ENCODE measurements at regions not wholly inside any gene's neighbourhood (a gene's known extent, or its start where the extent isn't known, plus 50 kb on each side); places are given as distances from the start of the nearest gene placed in this dataset.

GRCh38 chr4:33162122-33162521 lies 2442.0 kb downstream of the PCDH7 start:
- ChIA-PET POLR2A (no interaction called here), CTCF (no interaction called here)
- no peak for DNase-seq (ENCODE audit: low read depth, low spot score)
- no peak for TF ChIP-seq CTCF (IDR thresholded peaks at IDR 0.05; ENCODE audit: insufficient read depth, low read length, missing control alignments)
- no peak overlapping the region for H3K4me3 ChIP-seq (ENCODE audit: low read depth, low read length)

GRCh38 chr4:33171873-33172525 lies 2451.8 kb downstream of the PCDH7 start:
- no peak overlapping the region for H3K4me3 ChIP-seq (ENCODE audit: low read depth, low read length)
- POLR2A ChIA-PET, result no interaction called here
- no peak for DNase-seq (ENCODE audit: low read depth, low spot score)
- no peak for TF ChIP-seq CTCF (IDR thresholded peaks at IDR 0.05; ENCODE audit: insufficient read depth, low read length, missing control alignments)
- CTCF ChIA-PET, result no interaction called here

- TF ChIP-seq CTCF (IDR thresholded peaks at IDR 0.05; ENCODE audit: insufficient read depth, low read length, missing control alignments), result no peak
- ChIA-PET POLR2A (no interaction called here), CTCF (no interaction called here)
- DNase-seq (ENCODE audit: low read depth, low spot score), result no peak
- H3K4me3 ChIP-seq (ENCODE audit: low read depth, low read length), result no peak overlapping the region
These were observed 2456.4 kb downstream of the PCDH7 start for GRCh38 chr4:33176566-33176965.

- no peak overlapping the region for H3K4me3 ChIP-seq (ENCODE audit: low read depth, low read length)
- TF ChIP-seq CTCF (IDR thresholded peaks at IDR 0.05; ENCODE audit: insufficient read depth, low read length, missing control alignments), result no peak
- CTCF ChIA-PET, result no interaction called here
These were observed 2464.6 kb downstream of the PCDH7 start for GRCh38 chr4:33184657-33185290.

GRCh38 chr4:33187035-33187434 lies 2466.9 kb downstream of the PCDH7 start:
- POLR2A ChIA-PET, result no interaction called here
- no peak for TF ChIP-seq CTCF (IDR thresholded peaks at IDR 0.05; ENCODE audit: insufficient read depth, low read length, missing control alignments)
- no peak overlapping the region for H3K4me3 ChIP-seq (ENCODE audit: low read depth, low read length)
- no peak for DNase-seq (ENCODE audit: low read depth, low spot score)
- CTCF ChIA-PET, result no interaction called here

More at GRCh38 chr4:33184657-33185290, 2464.6 kb downstream of the PCDH7 start:
- no peak for DNase-seq (ENCODE audit: low read depth, low spot score)
- POLR2A ChIA-PET, result no interaction called here

GRCh38 chr4:33188733-33189132 lies 2468.6 kb downstream of the PCDH7 start:
- no peak for DNase-seq (ENCODE audit: low read depth, low spot score)
- TF ChIP-seq CTCF (IDR thresholded peaks at IDR 0.05; ENCODE audit: insufficient read depth, low read length, missing control alignments), result no peak
- CTCF ChIA-PET, result no interaction called here
- POLR2A ChIA-PET, result no interaction called here
- H3K4me3 ChIP-seq (ENCODE audit: low read depth, low read length), result no peak overlapping the region
